ENCODE measurements at regions not wholly inside any gene's neighbourhood (a gene's known extent, or its start where the extent isn't known, plus 50 kb on each side); places are given as distances from the start of the nearest gene placed in this dataset.

GRCh38 chr6:123715006-123715863 is 78.5 kb upstream of the TRDN start:
- H3K4me3 ChIP-seq (ENCODE audit: low read length): no peak overlapping the region
- no peaks in the 10 kb centered on the region for H3K4me1 ChIP-seq (ENCODE audit: insufficient read depth, low read length)
- H3K27ac ChIP-seq (ENCODE audit: low read length): no peak overlapping the region
- POLR2A ChIA-PET (ENCODE audit: unreplicated experiment): no interaction called here
- no TSS peak for BruUV-seq (replicated peaks)
- H3K4me2 ChIP-seq (ENCODE audit: low read length): no peak overlapping the region
- no peaks in the 10 kb centered on the region for H3F3A ChIP-seq (ENCODE audit: low read length, unreplicated experiment)
- H3K27me3 ChIP-seq (ENCODE audit: low read length): no peaks in the 10 kb centered on the region
- DNase-seq: peak; percentile 28
- CTCF ChIA-PET: interaction anchor here (1.4 kb wide), 1 partner anchor 846 kb away, joined by 3 read pairs; no protein-coding TSS in a partner anchor
- H3K79me2 ChIP-seq (ENCODE audit: low read length): no peaks in the 10 kb centered on the region
- H2AFZ ChIP-seq (ENCODE audit: low read length): no peak overlapping the region
- no peaks in the 10 kb centered on the region for H3K9me3 ChIP-seq (ENCODE audit: low read length)
- no peaks in the 10 kb centered on the region for H4K20me1 ChIP-seq (ENCODE audit: low read length)
- no peaks in the 10 kb centered on the region for H3K9me2 ChIP-seq (replicated peaks; ENCODE audit: low read length)
- intact Hi-C loops (cut with micrococcal nuclease): loop anchor here (1.0 to 5.0 kb wide), 2 partner anchors 298 to 322 kb away; no protein-coding TSS in a partner anchor
- ATAC-seq: no peak
- TF ChIP-seq EZH2 (IDR thresholded peaks at IDR 0.05; ENCODE audit: low read length, unreplicated experiment) (no peak), CTCF (conservative IDR thresholded peaks at IDR 0.05; ENCODE audit: low read depth, low read length) (peak; percentile 59; the same call in 1 of the 2 replicates)
- no peak overlapping the region for H3K9ac ChIP-seq (ENCODE audit: low read length)
- no peaks in the 10 kb centered on the region for H3K36me3 ChIP-seq (ENCODE audit: low read depth, low read length)

- Histone ChIP-seq H3K4me2 (ENCODE audit: low read length) (no peak overlapping the region), H3K4me3 (ENCODE audit: low read length) (no peak overlapping the region), H3F3A (ENCODE audit: low read length, unreplicated experiment) (no peaks in the 10 kb centered on the region), H3K79me2 (ENCODE audit: low read length) (no peaks in the 10 kb centered on the region), H3K9ac (ENCODE audit: low read length) (no peak overlapping the region), H3K4me1 (ENCODE audit: insufficient read depth, low read length) (no peaks in the 10 kb centered on the region), H3K9me3 (ENCODE audit: low read length) (no peaks in the 10 kb centered on the region), H3K9me2 (replicated peaks; ENCODE audit: low read length) (no peaks in the 10 kb centered on the region), H3K27ac (ENCODE audit: low read length) (no peak overlapping the region), H2AFZ (ENCODE audit: low read length) (no peak overlapping the region), H3K27me3 (ENCODE audit: low read length) (no peaks in the 10 kb centered on the region), H4K20me1 (ENCODE audit: low read length) (no peaks in the 10 kb centered on the region), H3K36me3 (ENCODE audit: low read depth, low read length) (no peaks in the 10 kb centered on the region)
- no TSS peak for BruUV-seq (replicated peaks)
- ATAC-seq (no peak), DNase-seq (no peak)
- POLR2A ChIA-PET (ENCODE audit: unreplicated experiment): no interaction called here
- TF ChIP-seq EZH2phosphoT487 (IDR thresholded peaks at IDR 0.05; ENCODE audit: borderline replicate concordance, low read length) (no peak), EZH2 (IDR thresholded peaks at IDR 0.05; ENCODE audit: low read length, unreplicated experiment) (no peak), CTCF (conservative IDR thresholded peaks at IDR 0.05; ENCODE audit: low read depth, low read length) (no peak)
- CTCF ChIA-PET: no interaction called here
- intact Hi-C loops (cut with micrococcal nuclease): no loop called here
These were observed 76.1 kb upstream of the TRDN start for GRCh38 chr6:123712831-123713230.

- Histone ChIP-seq H3K79me2 (ENCODE audit: low read length) (no peaks in the 10 kb centered on the region), H3K27ac (ENCODE audit: low read length) (no peak overlapping the region), H2AFZ (ENCODE audit: low read length) (no peak overlapping the region), H3K4me1 (ENCODE audit: insufficient read depth, low read length) (no peaks in the 10 kb centered on the region), H3F3A (ENCODE audit: low read length, unreplicated experiment) (no peaks in the 10 kb centered on the region), H3K4me2 (ENCODE audit: low read length) (no peak overlapping the region), H3K27me3 (ENCODE audit: low read length) (no peaks in the 10 kb centered on the region), H3K36me3 (ENCODE audit: low read depth, low read length) (no peaks in the 10 kb centered on the region), H3K9me3 (ENCODE audit: low read length) (no peaks in the 10 kb centered on the region), H4K20me1 (ENCODE audit: low read length) (no peaks in the 10 kb centered on the region), H3K4me3 (ENCODE audit: low read length) (no peak overlapping the region), H3K9me2 (replicated peaks; ENCODE audit: low read length) (no peaks in the 10 kb centered on the region), H3K9ac (ENCODE audit: low read length) (no peak overlapping the region)
- no TSS peak for BruUV-seq (replicated peaks)
- intact Hi-C loops (cut with micrococcal nuclease): no loop called here
- ChIA-PET POLR2A (ENCODE audit: unreplicated experiment) (no interaction called here), CTCF (no interaction called here)
- ATAC-seq (no peak), DNase-seq (no peak)
- TF ChIP-seq EZH2phosphoT487 (IDR thresholded peaks at IDR 0.05; ENCODE audit: borderline replicate concordance, low read length) (no peak), CTCF (conservative IDR thresholded peaks at IDR 0.05; ENCODE audit: low read depth, low read length) (no peak), EZH2 (IDR thresholded peaks at IDR 0.05; ENCODE audit: low read length, unreplicated experiment) (no peak)
These were observed 66.2 kb upstream of the TRDN start for GRCh38 chr6:123702943-123703342.
